ENCODE measurements at regions not wholly inside any gene's neighbourhood (a gene's known extent, or its start where the extent isn't known, plus 50 kb on each side); places are given as distances from the start of the nearest gene placed in this dataset.
A peak's percentile ranks its signal among the peaks of the same experiment; 100 is the strongest.

- DNase-seq (no peak), FAIRE-seq (no peak)
- H3K27me3 ChIP-seq (ENCODE audit: control insufficient read depth, insufficient read depth, low read length): no peaks in the 10 kb centered on the region
- no peak overlapping the region for H3K27ac ChIP-seq (ENCODE audit: low read depth in 2 of 2, low read length in 2 of 2)
- no peak overlapping the region for H3K9ac ChIP-seq (ENCODE audit: low read length in 3 of 3)
- TF ChIP-seq CTCF (IDR thresholded peaks at IDR 0.05; ENCODE audit: borderline replicate concordance, extremely low read depth, insufficient read depth): no peak
- no peaks in the 10 kb centered on the region for H3K36me3 ChIP-seq (ENCODE audit: control insufficient read depth in 2 of 3, insufficient read depth in 3 of 3, low read length in 3 of 3)
- H3K4me1 ChIP-seq (ENCODE audit: control insufficient read depth in 2 of 3, insufficient read depth in 2 of 3, low read depth in 1 of 3, low read length in 3 of 3): no peaks in the 10 kb centered on the region
- no peak overlapping the region for H3K4me3 ChIP-seq (ENCODE audit: low read length in 3 of 3)
- H3K9me3 ChIP-seq (ENCODE audit: control insufficient read depth in 2 of 3, insufficient read depth in 1 of 3, low read length in 3 of 3): no peaks in the 10 kb centered on the region
- intact Hi-C loops (cut with DNase I): no loop called here
Observed at GRCh38 chr7:18288322-18289037, 207.1 kb upstream of the HDAC9 start.

GRCh38 chr7:18289788-18290187, 205.8 kb upstream of the HDAC9 start:
- H3K4me3 ChIP-seq (ENCODE audit: low read length in 3 of 3): no peak overlapping the region
- H3K4me1 ChIP-seq (ENCODE audit: control insufficient read depth in 2 of 3, insufficient read depth in 2 of 3, low read depth in 1 of 3, low read length in 3 of 3): no peaks in the 10 kb centered on the region
- no peaks in the 10 kb centered on the region for H3K9me3 ChIP-seq (ENCODE audit: control insufficient read depth in 2 of 3, insufficient read depth in 1 of 3, low read length in 3 of 3)
- H3K9ac ChIP-seq (ENCODE audit: low read length in 3 of 3): no peak overlapping the region
- no peak for TF ChIP-seq CTCF (IDR thresholded peaks at IDR 0.05; ENCODE audit: borderline replicate concordance, extremely low read depth, insufficient read depth)
- FAIRE-seq (no peak), DNase-seq (peak in 2 of 5 donors; percentile 12 to 56)
- intact Hi-C loops (cut with DNase I): no loop called here
- H3K36me3 ChIP-seq (ENCODE audit: control insufficient read depth in 2 of 3, insufficient read depth in 3 of 3, low read length in 3 of 3): no peaks in the 10 kb centered on the region
- no peak overlapping the region for H3K27ac ChIP-seq (ENCODE audit: low read depth in 2 of 2, low read length in 2 of 2)
- no peaks in the 10 kb centered on the region for H3K27me3 ChIP-seq (ENCODE audit: control insufficient read depth, insufficient read depth, low read length)

DNA sequence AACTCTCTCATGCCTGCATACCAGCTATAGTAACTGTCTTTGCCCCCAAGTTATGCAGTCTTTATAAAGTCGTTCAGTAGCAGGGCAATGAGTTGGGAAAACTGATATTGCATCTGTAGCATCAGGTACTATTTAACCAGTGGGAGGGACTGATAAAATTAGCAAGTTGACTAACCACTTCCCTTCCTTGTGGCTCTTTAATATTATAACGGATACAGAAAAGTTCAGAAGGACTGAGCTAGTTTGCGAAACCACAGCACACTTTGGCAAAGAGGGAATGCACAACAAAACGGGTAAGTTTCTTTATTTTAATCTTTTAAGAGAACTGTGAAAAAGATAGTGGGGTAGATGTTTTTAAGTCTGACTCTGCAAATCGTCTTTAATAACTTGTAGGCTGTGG, 205.3 kb upstream of the HDAC9 start:
- intact Hi-C loops (cut with DNase I): no loop called here
- no peak overlapping the region for H3K27ac ChIP-seq (ENCODE audit: low read depth in 2 of 2, low read length in 2 of 2)
- DNase-seq: no peak
- FAIRE-seq: no peak
- H3K36me3 ChIP-seq (ENCODE audit: control insufficient read depth in 2 of 3, insufficient read depth in 3 of 3, low read length in 3 of 3): no peaks in the 10 kb centered on the region
- no peaks in the 10 kb centered on the region for H3K27me3 ChIP-seq (ENCODE audit: control insufficient read depth, insufficient read depth, low read length)
- H3K4me3 ChIP-seq (ENCODE audit: low read length in 3 of 3): no peak overlapping the region
- H3K9ac ChIP-seq (ENCODE audit: low read length in 3 of 3): no peak overlapping the region
- no peaks in the 10 kb centered on the region for H3K9me3 ChIP-seq (ENCODE audit: control insufficient read depth in 2 of 3, insufficient read depth in 1 of 3, low read length in 3 of 3)
- H3K4me1 ChIP-seq (ENCODE audit: control insufficient read depth in 2 of 3, insufficient read depth in 2 of 3, low read depth in 1 of 3, low read length in 3 of 3): no peaks in the 10 kb centered on the region
- TF ChIP-seq CTCF (IDR thresholded peaks at IDR 0.05; ENCODE audit: borderline replicate concordance, extremely low read depth, insufficient read depth): no peak

GRCh38 chr7:18290865-18291264, 204.7 kb upstream of the HDAC9 start:
- no peak for TF ChIP-seq CTCF (IDR thresholded peaks at IDR 0.05; ENCODE audit: borderline replicate concordance, extremely low read depth, insufficient read depth)
- Histone ChIP-seq H3K27ac (ENCODE audit: low read depth in 2 of 2, low read length in 2 of 2) (no peak overlapping the region), H3K4me3 (ENCODE audit: low read length in 3 of 3) (no peak overlapping the region), H3K4me1 (ENCODE audit: control insufficient read depth in 2 of 3, insufficient read depth in 2 of 3, low read depth in 1 of 3, low read length in 3 of 3) (no peaks in the 10 kb centered on the region), H3K36me3 (ENCODE audit: control insufficient read depth in 2 of 3, insufficient read depth in 3 of 3, low read length in 3 of 3) (no peaks in the 10 kb centered on the region), H3K9ac (ENCODE audit: low read length in 3 of 3) (no peak overlapping the region), H3K9me3 (ENCODE audit: control insufficient read depth in 2 of 3, insufficient read depth in 1 of 3, low read length in 3 of 3) (no peaks in the 10 kb centered on the region), H3K27me3 (ENCODE audit: control insufficient read depth, insufficient read depth, low read length) (no peaks in the 10 kb centered on the region)
- FAIRE-seq: no peak
- intact Hi-C loops (cut with DNase I): no loop called here
- no peak for DNase-seq

Data from kidney (tissue), 13 donors.